Gastrocnemius medialis (tissue), 4 donors: ENCODE measurements at regions not wholly inside any gene's neighbourhood (a gene's known extent, or its start where the extent isn't known, plus 50 kb on each side); places are given as distances from the start of the nearest gene placed in this dataset.

Experiments used
- CTCF ChIP-seq, 5 experiments: fragments of 450-650 bp in 3 of 5; fragments of 200-600 bp in 2 of 5; sonication (generic) in 2 of 5; IDR thresholded peaks in 4 of 5; conservative IDR thresholded peaks in 1 of 5; 1 replicate in 4 of 5; 2 replicates in 1 of 5; pipeline ENCODE4 v1.5.1; 2016 to 2019; ENCODE audit warnings: antibody characterized with exemption in 5 of 5, mild to moderate bottlenecking in 3 of 5, moderate library complexity in 3 of 5
- POLR2A ChIP-seq, 2 donors: fragments of 450-650 bp; IDR thresholded peaks; one replicate each; pipeline ENCODE4 v1.6.1; 2017; ENCODE audit warnings: antibody characterized with exemption in 2 of 2, mild to moderate bottlenecking in 2 of 2, moderate library complexity in 2 of 2

- TF ChIP-seq CTCF (IDR thresholded peaks at IDR 0.05 in 4 of 5, conservative IDR thresholded peaks at IDR 0.05 in 1 of 5) (no peak), POLR2A (IDR thresholded peaks at IDR 0.05) (no peak)
These were observed 83.1 kb upstream of the WNT4 start for GRCh38 chr1:22225858-22226589.
